HL-60 (cell line): ENCODE measurements at regions not wholly inside any gene's neighbourhood (a gene's known extent, or its start where the extent isn't known, plus 50 kb on each side); places are given as distances from the start of the nearest gene placed in this dataset.

ENCODE experiments used
- DNase-seq, 2 experiments: peaks; one replicate each; pipeline ENCODE4 v3.0.0-alpha.2; 2010 to 2020; ENCODE audit warnings: low read depth in 1 of 2, low spot score in 1 of 2
- H3K27ac ChIP-seq: fragments of 250-450 bp; sonication (Bioruptor Pico); replicated peaks from 2 replicates; pipeline ENCODE4 v1.5.1; 2020; ENCODE audit warnings: mild to moderate bottlenecking, moderate library complexity
- H3K27me3 ChIP-seq: fragments of 250-450 bp; sonication (Bioruptor Pico); 2 replicates; pipeline ENCODE4 v1.5.1; 2021; ENCODE audit warnings: mild to moderate bottlenecking, moderate library complexity; ENCODE audit not compliant: insufficient read depth, poor library complexity, severe bottlenecking
- H3K4me3 ChIP-seq: replicated peaks from 2 replicates; pipeline ENCODE4 v1.5.1; 2011; ENCODE audit warnings: mild to moderate bottlenecking, control low read depth, low read length; ENCODE audit not compliant: insufficient read depth
- GABPA ChIP-seq: IDR thresholded peaks from 2 replicates; pipeline ENCODE4 v1.6.1; 2012; ENCODE audit warnings: low read depth
- POLR2AphosphoS5 ChIP-seq: IDR thresholded peaks from 2 replicates; pipeline ENCODE4 v1.6.1; 2012; ENCODE audit warnings: low read depth
- REST ChIP-seq: IDR thresholded peaks from 2 replicates; pipeline ENCODE4 v1.6.1; 2012; ENCODE audit warnings: low read depth; ENCODE audit not compliant: insufficient replicate concordance
- SPI1 ChIP-seq: IDR thresholded peaks from 2 replicates; pipeline ENCODE4 v1.6.1; 2012; ENCODE audit warnings: low read depth, mild to moderate bottlenecking, borderline replicate concordance
- TF ChIP-seq, protein P1 (sequence below): IDR thresholded peaks from one replicate; pipeline ENCODE4 v1.5.1; 2011; ENCODE audit warnings: low read length, control low read depth, inconsistent platforms; ENCODE audit not compliant: insufficient read depth

DNA sequence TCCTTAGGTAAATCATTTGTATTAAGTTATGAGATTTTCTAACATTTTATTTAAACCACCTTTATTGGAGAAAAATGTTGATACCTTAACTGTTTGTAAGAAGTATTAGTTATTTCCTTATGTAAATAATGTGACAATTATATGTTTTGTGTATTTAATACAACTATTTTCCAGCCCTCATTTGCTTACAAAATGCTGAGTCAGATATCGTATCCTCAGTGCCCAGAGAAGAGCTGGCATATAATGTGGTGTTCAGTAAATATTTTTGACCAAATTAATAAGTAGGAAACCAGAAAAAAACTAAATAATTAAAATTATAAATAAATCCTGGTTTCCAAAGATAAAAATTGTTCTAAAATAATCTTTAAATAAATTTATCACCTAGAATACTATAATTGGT is 140.2 kb upstream of the PCDH17 start:
- Histone ChIP-seq H3K4me3 (no peak overlapping the region), H3K27me3 (no peaks in the 10 kb centered on the region), H3K27ac (no peak overlapping the region)
- TF ChIP-seq SPI1 (no peak), GABPA (no peak), REST (no peak), POLR2AphosphoS5 (no peak)
- TF ChIP-seq, protein P1, sequence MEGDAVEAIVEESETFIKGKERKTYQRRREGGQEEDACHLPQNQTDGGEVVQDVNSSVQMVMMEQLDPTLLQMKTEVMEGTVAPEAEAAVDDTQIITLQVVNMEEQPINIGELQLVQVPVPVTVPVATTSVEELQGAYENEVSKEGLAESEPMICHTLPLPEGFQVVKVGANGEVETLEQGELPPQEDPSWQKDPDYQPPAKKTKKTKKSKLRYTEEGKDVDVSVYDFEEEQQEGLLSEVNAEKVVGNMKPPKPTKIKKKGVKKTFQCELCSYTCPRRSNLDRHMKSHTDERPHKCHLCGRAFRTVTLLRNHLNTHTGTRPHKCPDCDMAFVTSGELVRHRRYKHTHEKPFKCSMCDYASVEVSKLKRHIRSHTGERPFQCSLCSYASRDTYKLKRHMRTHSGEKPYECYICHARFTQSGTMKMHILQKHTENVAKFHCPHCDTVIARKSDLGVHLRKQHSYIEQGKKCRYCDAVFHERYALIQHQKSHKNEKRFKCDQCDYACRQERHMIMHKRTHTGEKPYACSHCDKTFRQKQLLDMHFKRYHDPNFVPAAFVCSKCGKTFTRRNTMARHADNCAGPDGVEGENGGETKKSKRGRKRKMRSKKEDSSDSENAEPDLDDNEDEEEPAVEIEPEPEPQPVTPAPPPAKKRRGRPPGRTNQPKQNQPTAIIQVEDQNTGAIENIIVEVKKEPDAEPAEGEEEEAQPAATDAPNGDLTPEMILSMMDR: no peak
- DNase-seq: no peak

- DNase-seq: no peak
- TF ChIP-seq POLR2AphosphoS5 (no peak), SPI1 (no peak), GABPA (no peak), REST (no peak)
- TF ChIP-seq, protein P1: no peak
- H3K4me3 ChIP-seq: no peak overlapping the region
- no peak overlapping the region for H3K27ac ChIP-seq
- no peaks in the 10 kb centered on the region for H3K27me3 ChIP-seq
Observed at GRCh38 chr13:57507752-57508463, 123.6 kb upstream of the PCDH17 start.

GRCh38 chr13:57511603-57512002 is 119.9 kb upstream of the PCDH17 start:
- DNase-seq: no peak
- H3K27ac ChIP-seq: no peak overlapping the region
- H3K4me3 ChIP-seq: no peak overlapping the region
- TF ChIP-seq GABPA: no peak
- TF ChIP-seq, protein P1: no peak
- TF ChIP-seq SPI1: no peak
- TF ChIP-seq REST: no peak
- no peak for TF ChIP-seq POLR2AphosphoS5
- no peaks in the 10 kb centered on the region for H3K27me3 ChIP-seq
